ENCODE measurements at regions not wholly inside any gene's neighbourhood (a gene's known extent, or its start where the extent isn't known, plus 50 kb on each side); places are given as distances from the start of the nearest gene placed in this dataset.

GRCh38 chr5:112626715-112627114 lies 111.0 kb upstream of the APC start:
- DNase-seq (ENCODE audit: low spot score), result no peak

- DNase-seq (ENCODE audit: low spot score), result no peak
Measured at GRCh38 chr5:112628214-112628980, 109.3 kb upstream of the APC start.

- no peak for DNase-seq (ENCODE audit: low spot score)
Measured at GRCh38 chr5:112630246-112631009, 107.3 kb upstream of the APC start.

GRCh38 chr5:112634166-112634565 lies 103.5 kb upstream of the APC start:
- no peak for DNase-seq (ENCODE audit: low spot score)

- DNase-seq (ENCODE audit: low spot score), result no peak
Measured at GRCh38 chr5:112634796-112635195, 102.9 kb upstream of the APC start.

DNA sequence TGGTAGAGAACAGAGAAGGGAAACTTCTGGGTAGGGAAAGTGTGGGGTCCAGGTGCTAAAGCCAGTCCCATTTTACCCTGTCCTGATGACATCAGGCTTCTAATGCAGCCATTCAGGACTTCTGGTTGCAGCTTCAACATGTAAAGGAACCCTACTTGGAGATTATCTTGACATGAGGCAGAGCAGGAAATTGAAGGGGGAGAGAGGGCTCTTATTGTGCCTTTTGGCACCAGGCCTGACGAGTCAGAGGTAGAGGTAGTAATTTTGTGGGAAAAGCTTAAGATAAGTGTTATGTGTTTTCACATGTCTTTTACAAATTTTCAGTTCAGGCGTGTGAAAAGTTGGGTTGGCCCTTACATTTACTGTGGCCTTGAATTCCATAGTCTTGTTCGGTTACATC lies 102.4 kb upstream of the APC start:
- DNase-seq (ENCODE audit: low spot score), result no peak

DNA sequence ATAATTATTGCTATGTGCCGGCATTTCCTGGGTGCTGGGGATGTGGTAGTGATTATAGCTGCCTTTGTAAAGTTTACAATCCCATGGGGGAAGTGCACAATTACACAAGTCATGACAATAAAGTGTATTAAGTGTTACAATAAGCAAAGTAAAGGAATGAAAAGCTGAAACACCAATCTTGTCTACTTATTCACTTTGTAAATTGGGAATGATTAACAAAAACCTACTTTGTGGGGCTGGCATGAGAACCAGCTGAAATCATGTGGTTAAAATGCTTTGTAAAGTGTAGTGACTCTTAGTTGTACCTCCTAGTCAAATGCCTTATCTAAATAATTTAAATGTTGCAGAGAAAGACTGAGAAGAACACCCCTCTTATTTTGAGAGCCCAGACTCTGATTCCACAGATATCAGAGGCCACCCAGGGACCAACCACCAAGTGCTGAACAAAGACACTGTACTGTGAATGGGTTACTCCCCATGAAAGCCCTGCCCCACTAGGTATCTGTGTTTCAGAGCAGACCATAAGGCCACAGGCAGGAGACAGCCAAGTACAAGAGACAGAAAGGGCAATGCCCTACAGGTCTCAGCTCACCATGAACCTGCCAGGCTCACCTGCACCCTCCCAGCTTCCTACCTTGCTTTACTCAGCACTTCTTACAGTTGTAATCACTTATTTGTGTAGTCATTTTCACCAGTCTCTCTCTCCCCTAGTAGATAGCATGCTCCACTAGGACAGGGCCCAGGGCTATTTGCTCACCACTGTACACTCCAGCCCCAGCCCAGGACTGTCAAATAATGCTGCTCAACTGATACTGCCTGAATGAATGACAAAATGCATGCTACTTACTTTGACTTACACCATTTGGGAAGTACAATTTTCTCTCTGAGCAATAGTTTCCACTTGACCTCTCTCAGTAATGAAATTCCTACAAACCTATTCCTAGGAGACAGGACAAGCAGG lies 101.6 kb upstream of the APC start:
- DNase-seq (ENCODE audit: low spot score), result no peak

GRCh38 chr5:112636751-112637150 lies 100.9 kb upstream of the APC start:
- DNase-seq (ENCODE audit: low spot score), result no peak

DNA sequence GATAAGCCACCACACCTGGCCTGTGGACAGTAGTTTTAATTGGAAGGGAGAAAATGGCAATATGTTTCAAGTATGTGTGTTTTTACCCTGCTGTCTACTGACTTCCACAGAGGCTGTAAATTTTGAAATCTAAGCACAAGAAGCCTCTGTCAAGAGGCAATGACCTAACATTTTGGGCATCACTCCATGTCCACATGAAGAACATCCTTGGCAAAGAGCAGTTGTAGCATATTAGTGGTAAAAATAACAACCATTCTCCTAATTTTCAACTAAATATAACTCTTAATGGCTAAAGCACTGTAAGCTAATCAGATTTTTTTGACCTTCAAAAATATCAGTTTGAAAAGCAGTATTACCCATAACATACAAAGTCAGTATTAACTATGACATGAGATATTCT lies 100.3 kb upstream of the APC start:
- DNase-seq (ENCODE audit: low spot score), result no peak

DNA sequence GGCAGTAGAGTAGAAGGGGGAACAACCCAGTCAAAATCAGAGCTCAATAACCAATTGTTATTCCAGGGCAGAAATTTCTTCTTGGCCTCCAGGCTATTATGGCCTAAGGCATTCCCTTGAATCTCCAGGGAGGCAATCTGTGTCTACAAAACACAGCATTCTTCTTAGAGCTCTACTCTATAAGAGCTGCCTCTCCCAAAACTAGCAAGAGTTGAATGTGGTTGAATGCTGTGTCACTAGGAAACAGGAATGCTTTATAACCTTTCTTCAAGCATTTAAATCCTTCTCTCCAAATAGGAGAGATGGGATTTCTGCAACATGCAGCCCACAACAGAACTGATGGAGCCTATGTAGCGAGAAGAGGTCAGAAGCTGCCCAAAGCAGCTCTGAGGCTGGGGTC lies 97.1 kb upstream of the APC start:
- no peak for DNase-seq (ENCODE audit: low spot score)

GRCh38 chr5:112641515-112642110 lies 96.1 kb upstream of the APC start:
- DNase-seq (ENCODE audit: low spot score), result no peak

DNA sequence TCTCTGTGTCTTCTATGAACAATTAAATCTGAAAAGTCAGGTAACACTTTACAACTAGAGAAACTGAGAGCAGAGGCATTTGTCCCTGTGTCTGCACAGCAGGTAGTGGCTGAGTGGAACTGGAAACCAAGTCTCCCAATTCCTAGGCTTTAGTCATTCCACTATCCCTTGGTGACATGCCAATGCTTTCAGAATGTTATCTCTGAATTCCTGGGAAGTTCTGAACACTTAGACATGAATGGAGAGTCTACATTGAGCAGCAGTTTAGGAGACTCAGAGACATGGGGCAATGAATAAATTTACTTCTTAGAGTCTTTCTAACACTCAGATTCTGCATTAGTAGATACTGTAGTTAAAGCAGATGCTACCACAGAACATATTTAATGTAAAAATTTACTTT lies 94.8 kb upstream of the APC start:
- no peak for DNase-seq (ENCODE audit: low spot score)

DNA sequence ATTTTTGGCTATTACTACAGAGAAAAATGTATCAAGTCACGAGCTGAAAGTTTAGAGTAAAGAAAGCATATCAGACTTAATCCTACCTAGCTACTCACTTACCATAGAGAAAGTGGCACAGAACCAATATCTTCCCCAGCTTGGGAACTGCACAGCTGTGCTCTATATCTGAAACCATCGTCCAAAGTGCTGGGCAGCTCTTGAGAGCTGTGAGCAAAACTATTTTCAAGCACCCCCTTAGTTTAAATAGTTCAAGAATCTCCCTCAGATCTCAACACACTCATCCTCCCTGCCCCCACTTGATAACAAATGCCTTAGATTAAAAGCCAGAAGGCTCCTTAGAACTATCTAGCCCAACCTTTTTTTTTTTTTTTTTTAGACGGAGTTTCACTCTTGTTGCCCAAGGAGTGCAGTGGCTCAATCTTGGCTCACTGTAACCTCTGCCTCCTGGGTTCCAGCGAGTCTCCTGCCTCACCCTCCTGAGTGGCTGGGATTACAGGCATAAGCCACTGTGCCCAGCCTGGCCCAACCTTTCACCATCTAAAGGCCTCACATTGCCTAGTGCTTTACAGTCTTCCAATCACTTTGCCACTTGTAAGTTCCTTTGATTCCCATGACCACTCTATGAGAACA lies 94.2 kb upstream of the APC start:
- DNase-seq (ENCODE audit: low spot score), result no peak

GRCh38 chr5:112646139-112646936 lies 91.3 kb upstream of the APC start:
- no peak for DNase-seq (ENCODE audit: low spot score)

- no peak for DNase-seq (ENCODE audit: low spot score)
Measured at GRCh38 chr5:112647428-112647827, 90.3 kb upstream of the APC start.

GRCh38 chr5:112648264-112648663 lies 89.4 kb upstream of the APC start:
- no peak for DNase-seq (ENCODE audit: low spot score)

DNA sequence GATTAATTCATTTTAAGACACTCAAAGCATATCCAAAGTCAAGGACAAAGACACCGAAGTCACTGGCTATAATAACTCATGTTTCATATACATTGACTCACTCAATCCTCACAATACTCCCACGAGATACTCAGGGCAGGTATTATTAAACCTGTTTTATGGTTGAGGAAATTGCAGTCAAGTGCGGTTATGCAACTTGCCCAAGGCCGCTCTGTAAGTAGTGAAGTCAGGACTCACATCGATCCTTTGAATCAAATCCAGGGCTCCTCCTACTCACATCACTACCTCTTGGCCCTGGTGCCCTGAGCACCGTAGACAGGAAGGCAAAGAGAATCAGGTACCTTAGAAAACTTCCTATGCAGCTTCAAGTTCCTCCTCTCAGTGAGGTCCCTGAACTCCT lies 87.8 kb upstream of the APC start:
- DNase-seq (ENCODE audit: low spot score), result no peak

GRCh38 chr5:112653638-112654205 lies 84.0 kb upstream of the APC start:
- no peak for DNase-seq (ENCODE audit: low spot score)

GRCh38 chr5:112655513-112655912 lies 82.2 kb upstream of the APC start:
- no peak for DNase-seq (ENCODE audit: low spot score)

DNA sequence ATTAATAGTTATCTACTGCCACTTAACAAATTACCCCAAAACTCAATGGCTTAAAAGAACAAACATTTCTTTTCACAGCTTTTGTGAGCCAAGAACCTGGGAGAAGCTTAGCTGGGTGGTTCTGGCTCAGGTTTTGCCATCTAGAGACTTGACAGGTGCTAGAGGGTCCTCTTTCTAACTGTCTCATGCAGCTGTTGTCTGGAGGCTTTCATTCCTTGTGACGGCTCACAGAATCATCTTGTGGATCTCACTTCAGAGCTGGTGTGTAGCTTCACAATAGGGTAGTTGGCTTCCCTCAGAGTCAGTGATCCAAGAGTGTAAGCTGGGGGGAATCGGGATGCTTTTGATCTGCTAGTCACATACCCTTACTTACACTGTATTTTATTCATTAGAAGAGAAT lies 81.2 kb upstream of the APC start:
- DNase-seq (ENCODE audit: low spot score), result no peak

All from RKO (cell line).